Heart right ventricle (tissue), 16 donors: ENCODE measurements at regions not wholly inside any gene's neighbourhood (a gene's known extent, or its start where the extent isn't known, plus 50 kb on each side); places are given as distances from the start of the nearest gene placed in this dataset.

Experiments used
- ATAC-seq, 8 donors: fragments of 200-7000 bp; cut with Tn5 transposase; one replicate each; pipeline ENCODE4 v1.9.1; 2020; ENCODE audit warnings: mild to moderate bottlenecking in 8 of 8, moderate library complexity in 8 of 8, moderate number of reproducible peaks in 1 of 8
- DNase-seq, 2 donors: peaks; one replicate each; pipeline ENCODE4 v3.0.0-alpha.2; 2020
- H3K27ac ChIP-seq, 10 donors: fragments of 200-600 bp; sonication (generic) in 2 of 10; one replicate each; pipeline versions ENCODE4 v1.5.0 to v1.8.0; 2020 to 2022; ENCODE audit warnings: mild to moderate bottlenecking in 3 of 10
- H3K27me3 ChIP-seq, 7 donors: fragments of 200-600 bp; one replicate each; pipeline ENCODE4 v1.8.0; 2021 to 2022; ENCODE audit warnings: mild to moderate bottlenecking in 2 of 7
- H3K36me3 ChIP-seq, 9 donors: fragments of 200-600 bp; sonication (generic) in 1 of 9; one replicate each; pipeline versions ENCODE4 v1.5.0 to v1.8.0; 2020 to 2022; ENCODE audit warnings: mild to moderate bottlenecking in 2 of 9
- H3K4me1 ChIP-seq, 9 donors: fragments of 200-600 bp; sonication (generic) in 1 of 9; one replicate each; pipeline versions ENCODE4 v1.5.0 to v1.8.0; 2020 to 2022; ENCODE audit warnings: mild to moderate bottlenecking in 4 of 9
- H3K4me3 ChIP-seq, 10 donors: fragments of 200-600 bp; sonication (generic) in 2 of 10; one replicate each; pipeline versions ENCODE4 v1.5.0 to v1.8.0; 2020 to 2022; ENCODE audit warnings: mild to moderate bottlenecking in 7 of 10, moderate library complexity in 2 of 10
- H3K9me3 ChIP-seq, 11 donors: fragments of 200-600 bp in 10 of 11; sonication (generic) in 2 of 11; one replicate each; pipeline versions ENCODE4 v1.5.0 to v1.8.0; 2013 to 2022; ENCODE audit warnings: mild to moderate bottlenecking in 2 of 11, control low read depth in 1 of 11, moderate library complexity in 1 of 11
- WGBS, 2 donors: extraction: QIAGEN DNeasy Blood & Tissue Kit; methylation state at CpG; one replicate each; pipeline ENCODE4 v1.1.7; 2013; ENCODE audit warnings: inconsistent platforms in 1 of 2; 5-methylcytosine and 5-hydroxymethylcytosine counted together
- intact Hi-C, 10 donors: fragments of 100-400 bp; cut with DNase I; formaldehyde crosslinking; loops; one replicate each; pipeline versions ENCODE4 v1.11.1 to v1.14.2; 2022
- TF ChIP-seq, protein P1 (sequence below), 9 donors: fragments of 200-600 bp; sonication (generic) in 2 of 9; IDR thresholded peaks; one replicate each; pipeline versions ENCODE4 v1.5.0 to v1.8.0; 2021 to 2022; ENCODE audit warnings: antibody characterized with exemption in 9 of 9, mild to moderate bottlenecking in 5 of 9, moderate library complexity in 1 of 9
- donor health status: Arrhythmogenic right ventricular cardiomyopathy.
- donor health status: ischemic (EF 13 %, LVEDD 7.1; RV severe dilation, severe dysfunction).
- donor health status: healthy with polysubstance abuse.
- donor health status: DM: no; HTN: yes; CAD: no.
- donor health status: DM: no; HTN: no; CAD: no.
- donor health status: ischemic (EF 25% LVEDD 6.9; RV normal size, moderate dysfunction).
- donor health status: ischemic (EF 25% LVEDD 5.7; RV mildly dilated, moderate dysfunction).
- donor health status: healthy.
- donor health status: DM: yes; HTN: yes; CAD: no.
- donor health status: Ischemic cardiomyopathy.
- donor health status: ischemic (EF 35%, LVEDD 5.7; RV mildly dilated, moderate dysfunction).
- donor health status: nonischemic (EF 11% LVEDD 7.7; RV severe dilation, severe dysfunction).
- donor health status: DM: yes; HTN: yes; CAD: no.
- donor health status: PGD.
- donor health status: ischemic (EF 29% LVEDD 5.4; RV normal size, mild dysfunction).
- donor health status: nonischemic (EF 23%, LVEDD 6.1; RV moderate dilation, normal function).

DNA sequence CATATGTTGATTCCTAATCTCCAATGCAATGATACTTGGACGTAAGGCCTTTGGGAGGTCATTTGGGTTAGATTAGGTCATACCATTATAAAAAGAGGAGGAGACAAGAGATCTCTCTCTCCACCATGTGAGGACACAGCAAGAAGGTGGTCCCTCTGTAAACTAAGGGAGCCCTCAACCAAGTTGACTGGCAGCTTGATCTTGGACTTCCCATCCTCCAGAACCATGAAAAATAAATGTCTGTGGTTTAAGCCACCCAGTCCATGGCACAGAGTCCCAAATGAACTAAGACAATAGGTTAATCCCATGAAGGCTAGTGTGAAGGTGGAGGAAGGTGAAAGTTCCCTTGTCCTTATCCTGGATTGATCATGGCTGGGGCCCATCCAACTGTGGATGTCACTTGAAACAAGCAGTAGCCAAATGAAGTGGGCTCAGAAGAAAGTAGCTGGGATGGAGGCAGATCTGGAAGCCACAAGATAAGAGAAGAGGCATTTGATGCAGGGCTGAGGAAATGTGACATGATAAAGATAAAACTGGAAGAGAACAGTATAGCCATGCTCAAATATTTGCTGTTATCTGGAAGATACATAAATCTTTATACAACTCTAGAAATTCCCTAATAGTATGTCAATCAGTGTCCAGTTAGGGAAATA, 99.9 kb downstream of the BANF2 start:
- DNase-seq (no peak), ATAC-seq (no peak)
- 97 to 100% methylated on average over 1 of the region's 1 CpG for WGBS, 2 donors
- Histone ChIP-seq H3K27me3 (no peaks in the 10 kb centered on the region), H3K9me3 (peaks cover 0 to 9% (median 0%) of the 10 kb centered on the region in 11 donors), H3K4me1 (peaks cover 0 to 29% (median 18%) of the 10 kb centered on the region in 9 donors), H3K36me3 (no peaks in the 10 kb centered on the region), H3K4me3 (no peak overlapping the region), H3K27ac (no peak overlapping the region)
- intact Hi-C loops = loop anchor here in 1 of 10 donors (5.0 to 10.0 kb wide), 2 partner anchors 95 to 117 kb away; partner anchors contain the start of gene RRBP1
- TF ChIP-seq, protein P1, sequence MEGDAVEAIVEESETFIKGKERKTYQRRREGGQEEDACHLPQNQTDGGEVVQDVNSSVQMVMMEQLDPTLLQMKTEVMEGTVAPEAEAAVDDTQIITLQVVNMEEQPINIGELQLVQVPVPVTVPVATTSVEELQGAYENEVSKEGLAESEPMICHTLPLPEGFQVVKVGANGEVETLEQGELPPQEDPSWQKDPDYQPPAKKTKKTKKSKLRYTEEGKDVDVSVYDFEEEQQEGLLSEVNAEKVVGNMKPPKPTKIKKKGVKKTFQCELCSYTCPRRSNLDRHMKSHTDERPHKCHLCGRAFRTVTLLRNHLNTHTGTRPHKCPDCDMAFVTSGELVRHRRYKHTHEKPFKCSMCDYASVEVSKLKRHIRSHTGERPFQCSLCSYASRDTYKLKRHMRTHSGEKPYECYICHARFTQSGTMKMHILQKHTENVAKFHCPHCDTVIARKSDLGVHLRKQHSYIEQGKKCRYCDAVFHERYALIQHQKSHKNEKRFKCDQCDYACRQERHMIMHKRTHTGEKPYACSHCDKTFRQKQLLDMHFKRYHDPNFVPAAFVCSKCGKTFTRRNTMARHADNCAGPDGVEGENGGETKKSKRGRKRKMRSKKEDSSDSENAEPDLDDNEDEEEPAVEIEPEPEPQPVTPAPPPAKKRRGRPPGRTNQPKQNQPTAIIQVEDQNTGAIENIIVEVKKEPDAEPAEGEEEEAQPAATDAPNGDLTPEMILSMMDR (IDR thresholded peaks at IDR 0.05) = no peak

DNA sequence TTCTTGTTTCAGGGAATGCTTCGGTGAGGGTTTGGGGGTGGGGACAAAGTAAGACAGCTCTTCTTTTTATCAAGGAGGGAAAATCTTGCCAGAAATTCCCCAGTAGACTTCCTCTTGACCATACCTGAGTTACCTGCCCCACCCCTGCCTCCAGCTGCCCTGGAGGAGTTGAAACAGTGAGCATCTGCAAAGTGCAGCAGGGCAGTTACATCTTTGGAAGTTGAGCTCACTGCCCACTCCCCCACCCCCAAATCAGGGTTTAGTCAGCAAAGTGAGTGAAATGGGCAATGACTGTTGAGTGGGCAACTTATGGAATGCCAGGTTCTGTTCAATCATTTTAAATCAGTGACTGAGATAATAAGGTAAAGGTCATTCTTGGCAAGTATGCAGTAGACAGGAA, 98.8 kb downstream of the BANF2 start:
- H3K27ac ChIP-seq = no peak overlapping the region
- no peak for ATAC-seq
- peaks cover 0 to 28% (median 19%) of the 10 kb centered on the region in 9 donors for H3K4me1 ChIP-seq
- no peak for DNase-seq
- H3K36me3 ChIP-seq = no peaks in the 10 kb centered on the region
- H3K9me3 ChIP-seq = peaks cover 0 to 9% (median 0%) of the 10 kb centered on the region in 11 donors
- TF ChIP-seq, protein P1 (IDR thresholded peaks at IDR 0.05) = no peak
- no peak overlapping the region for H3K4me3 ChIP-seq
- no peaks in the 10 kb centered on the region for H3K27me3 ChIP-seq
- 95 to 97% methylated on average over 1 of the region's 1 CpG for WGBS, 2 donors
- intact Hi-C loops = loop anchor here in 1 of 10 donors (5.0 kb wide), 1 partner anchor 116 kb away; the partner anchor contains the start of gene RRBP1

DNA sequence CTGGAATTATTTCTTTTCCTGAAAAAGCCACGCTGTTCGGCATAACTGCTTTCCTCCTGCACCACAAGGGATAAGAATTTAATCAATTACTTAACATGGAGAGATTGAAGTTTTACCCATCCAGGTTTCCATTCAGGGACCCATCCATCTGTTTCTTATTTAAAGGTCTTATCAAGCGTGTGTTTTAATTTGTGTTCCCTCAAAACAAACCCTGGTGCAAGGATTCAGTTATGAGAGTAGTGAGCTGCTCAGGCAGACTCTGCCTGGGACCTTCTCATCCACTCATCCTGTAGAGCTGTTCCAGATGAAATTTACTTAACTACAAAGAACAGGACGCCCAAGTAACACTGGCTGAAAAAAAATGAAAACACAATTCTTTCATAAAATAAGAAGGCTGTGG, 97.8 kb downstream of the BANF2 start:
- Histone ChIP-seq H3K27ac (peak overlapping the region in 1 of 10 donors; percentile 86), H3K4me3 (no peak overlapping the region), H3K36me3 (no peaks in the 10 kb centered on the region), H3K27me3 (no peaks in the 10 kb centered on the region), H3K4me1 (peaks cover 0 to 27% (median 19%) of the 10 kb centered on the region in 9 donors), H3K9me3 (peaks cover 0 to 12% (median 0%) of the 10 kb centered on the region in 11 donors)
- ATAC-seq (no peak), DNase-seq (no peak)
- WGBS, 2 donors = 88 to 90% methylated on average over 4 of the region's 4 CpGs
- intact Hi-C loops = loop anchor here in 1 of 10 donors (5.0 kb wide), 1 partner anchor 115 kb away; the partner anchor contains the start of gene RRBP1
- TF ChIP-seq, protein P1 (IDR thresholded peaks at IDR 0.05) = no peak

DNA sequence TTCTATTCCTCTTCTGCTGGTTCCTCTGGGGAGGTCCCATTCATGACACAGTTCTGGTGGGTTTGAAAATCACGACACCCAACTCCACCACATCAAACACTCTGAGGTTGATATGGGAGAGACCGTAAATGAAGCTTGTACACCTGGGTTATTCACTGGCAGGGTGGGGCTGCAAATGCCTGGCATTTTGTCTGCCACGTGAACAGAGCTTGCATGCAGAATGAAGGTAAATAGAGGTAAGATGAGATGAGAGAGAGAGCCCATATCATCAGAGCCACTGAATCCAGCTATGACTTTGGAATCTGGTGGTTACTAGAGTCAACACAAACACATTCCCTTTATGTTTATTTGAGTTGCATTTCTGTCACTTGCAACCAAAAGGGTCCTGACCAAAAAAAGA, 97.4 kb downstream of the BANF2 start:
- Histone ChIP-seq H3K36me3 (no peaks in the 10 kb centered on the region), H3K4me1 (peaks cover 0 to 27% (median 19%) of the 10 kb centered on the region in 9 donors), H3K27ac (peak overlapping the region in 4 of 10 donors; percentile 66 to 86 (median 80)), H3K4me3 (no peak overlapping the region), H3K9me3 (peaks cover 0 to 12% (median 0%) of the 10 kb centered on the region in 11 donors), H3K27me3 (no peaks in the 10 kb centered on the region)
- WGBS, 2 donors = 60 to 79% methylated on average over 3 of the region's 3 CpGs
- TF ChIP-seq, protein P1 (IDR thresholded peaks at IDR 0.05) = no peak
- DNase-seq = no peak
- ATAC-seq = no peak
- intact Hi-C loops = loop anchor here in 1 of 10 donors (5.0 kb wide), 1 partner anchor 115 kb away; the partner anchor contains the start of gene RRBP1
